WTC11 (cell line): ENCODE measurements at regions not wholly inside any gene's neighbourhood (a gene's known extent, or its start where the extent isn't known, plus 50 kb on each side); places are given as distances from the start of the nearest gene placed in this dataset.

Source experiments
- ATAC-seq: fragments of 200-7000 bp; cut with Tn5 transposase; 2 replicates; pipeline ENCODE4 v1.10.0; 2021; ENCODE audit warnings: mild to moderate bottlenecking, moderate library complexity
- CTCF ChIA-PET: fragments of 300-600 bp; sonication (Branson Sonifier 250); formaldehyde crosslinking; loops from one replicate; lab custom pipeline; 2021; ENCODE audit warnings: antibody characterized with exemption; lab: Charles Lee
- POLR2A ChIA-PET: fragments of 350-600 bp; sonication (Branson Sonifier 250); formaldehyde crosslinking; loops from one replicate; lab custom pipeline; 2021; ENCODE audit warnings: antibody characterized with exemption; lab: Charles Lee
- DNase-seq: peaks from one replicate; pipeline ENCODE4 v3.0.0; 2021; ENCODE audit warnings: low spot score
- H3K27ac Mint-ChIP-seq: 2 replicates; pipeline ENCODE4 v1.8.0; 2021; ENCODE audit warnings: mixed read lengths
- H3K27me3 Mint-ChIP-seq: 2 replicates; pipeline ENCODE4 v1.8.0; 2021; ENCODE audit warnings: low read depth, mild to moderate bottlenecking, moderate library complexity, mixed read lengths
- H3K36me3 Mint-ChIP-seq: 2 replicates; pipeline ENCODE4 v1.8.0; 2021; ENCODE audit warnings: mixed read lengths
- H3K4me1 Mint-ChIP-seq: 2 replicates; pipeline ENCODE4 v1.8.0; 2022; ENCODE audit warnings: mixed read lengths
- H3K4me3 Mint-ChIP-seq: 2 replicates; pipeline ENCODE4 v1.8.0; 2021; ENCODE audit warnings: mild to moderate bottlenecking, moderate library complexity, mixed read lengths
- H3K9me3 Mint-ChIP-seq: 2 replicates; pipeline ENCODE4 v1.8.0; 2021; ENCODE audit warnings: mixed read lengths
- FOXP1 ChIP-seq: sonication (generic); formaldehyde crosslinking; IDR thresholded peaks from 2 replicates; pipeline ENCODE4 v1.8.0; 2022; ENCODE audit warnings: missing genetic modification reagents, mild to moderate bottlenecking, moderate library complexity, borderline replicate concordance
- IRF1 ChIP-seq: sonication (generic); formaldehyde crosslinking; IDR thresholded peaks from 2 replicates; pipeline ENCODE4 v1.8.0; 2023; ENCODE audit warnings: missing genetic modification reagents
- IRF2 ChIP-seq: sonication (generic); formaldehyde crosslinking; IDR thresholded peaks from 2 replicates; pipeline ENCODE4 v1.8.0; 2022; ENCODE audit warnings: low read depth, missing genetic modification reagents, borderline replicate concordance
- KAT7 ChIP-seq: sonication (generic); formaldehyde crosslinking; IDR thresholded peaks from 2 replicates; pipeline ENCODE4 v1.8.1; 2023; ENCODE audit warnings: missing genetic modification reagents, mild to moderate bottlenecking, borderline replicate concordance
- MAX ChIP-seq: sonication (generic); formaldehyde crosslinking; IDR thresholded peaks from 2 replicates; pipeline ENCODE4 v1.8.0; 2022; ENCODE audit warnings: mild to moderate bottlenecking, missing genetic modification reagents
- MYBL2 ChIP-seq: sonication (generic); formaldehyde crosslinking; IDR thresholded peaks from 2 replicates; pipeline ENCODE4 v1.8.1; 2023; ENCODE audit warnings: mild to moderate bottlenecking, moderate library complexity, missing genetic modification reagents
- NFE2L1 ChIP-seq: sonication (generic); formaldehyde crosslinking; IDR thresholded peaks from 2 replicates; pipeline ENCODE4 v1.8.1; 2023; ENCODE audit warnings: missing genetic modification reagents
- OVOL2 ChIP-seq: fragments of 250-450 bp; sonication (Bioruptor Pico); IDR thresholded peaks from 2 replicates; pipeline ENCODE4 v1.9.0; 2021; ENCODE audit warnings: mild to moderate bottlenecking, borderline replicate concordance
- PRRX2 ChIP-seq: fragments of 250-450 bp; sonication (Bioruptor Pico); IDR thresholded peaks from 2 replicates; pipeline ENCODE4 v1.8.0; 2021; ENCODE audit warnings: mild to moderate bottlenecking
- SMAD4 ChIP-seq: sonication (generic); formaldehyde crosslinking; IDR thresholded peaks from 2 replicates; pipeline ENCODE4 v1.8.0; 2022; ENCODE audit warnings: mild to moderate bottlenecking, missing genetic modification reagents
- SP1 ChIP-seq: sonication (generic); formaldehyde crosslinking; conservative IDR thresholded peaks from 2 replicates; pipeline ENCODE4 v1.8.1; 2022; ENCODE audit warnings: missing genetic modification reagents
- TEAD4 ChIP-seq: sonication (generic); formaldehyde crosslinking; IDR thresholded peaks from 2 replicates; pipeline ENCODE4 v1.8.0; 2022; ENCODE audit warnings: mild to moderate bottlenecking, missing genetic modification reagents
- ZNF219 ChIP-seq: sonication (generic); formaldehyde crosslinking; IDR thresholded peaks from 2 replicates; pipeline ENCODE4 v1.8.0; 2023; ENCODE audit warnings: missing genetic modification reagents, mild to moderate bottlenecking, borderline replicate concordance
- ZNF512 ChIP-seq: sonication (generic); formaldehyde crosslinking; IDR thresholded peaks from 2 replicates; pipeline ENCODE4 v1.8.1; 2022; ENCODE audit warnings: missing genetic modification reagents, borderline replicate concordance
- TF ChIP-seq, protein P1 (sequence below): fragments of 250-450 bp; sonication (Bioruptor Pico); IDR thresholded peaks from 2 replicates; pipeline ENCODE4 v1.9.0; 2021; ENCODE audit warnings: mild to moderate bottlenecking
- TF ChIP-seq, protein P2 (sequence below): fragments of 250-450 bp; sonication (Bioruptor Pico); conservative IDR thresholded peaks from 2 replicates; pipeline ENCODE4 v1.9.0; 2021; ENCODE audit warnings: mild to moderate bottlenecking
- TF ChIP-seq, protein P3 (sequence below): fragments of 250-450 bp; sonication (Bioruptor Pico); IDR thresholded peaks from 2 replicates; pipeline ENCODE4 v1.9.0; 2021; ENCODE audit warnings: moderate library complexity, mild to moderate bottlenecking, inconsistent platforms, borderline replicate concordance

DNA sequence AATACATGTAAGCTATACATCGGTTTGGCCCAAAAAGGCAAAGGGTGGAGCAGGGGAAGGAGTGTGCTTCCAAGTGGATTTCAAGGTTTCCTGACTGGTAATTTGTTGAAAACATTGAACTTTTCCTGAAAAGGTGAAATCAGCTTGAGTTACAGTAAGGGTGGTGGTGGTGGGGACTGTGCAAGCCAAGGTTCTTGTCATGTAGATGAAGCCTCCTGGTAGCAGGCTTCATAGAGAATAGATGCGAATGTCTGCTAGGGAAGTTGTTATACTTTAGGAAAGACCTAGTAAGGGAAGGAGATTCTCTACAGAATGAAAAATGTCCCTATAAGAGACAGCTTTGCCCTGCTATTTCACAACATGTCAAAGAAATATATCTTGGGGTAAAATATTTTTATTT, 528.2 kb upstream of the CBLB start (continued):
- TF ChIP-seq ZNF512 (CRISPR knock-in tag) = no peak
- TF ChIP-seq, protein P1, sequence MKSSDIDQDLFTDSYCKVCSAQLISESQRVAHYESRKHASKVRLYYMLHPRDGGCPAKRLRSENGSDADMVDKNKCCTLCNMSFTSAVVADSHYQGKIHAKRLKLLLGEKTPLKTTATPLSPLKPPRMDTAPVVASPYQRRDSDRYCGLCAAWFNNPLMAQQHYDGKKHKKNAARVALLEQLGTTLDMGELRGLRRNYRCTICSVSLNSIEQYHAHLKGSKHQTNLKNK (CRISPR knock-in tag) = no peak

DNA sequence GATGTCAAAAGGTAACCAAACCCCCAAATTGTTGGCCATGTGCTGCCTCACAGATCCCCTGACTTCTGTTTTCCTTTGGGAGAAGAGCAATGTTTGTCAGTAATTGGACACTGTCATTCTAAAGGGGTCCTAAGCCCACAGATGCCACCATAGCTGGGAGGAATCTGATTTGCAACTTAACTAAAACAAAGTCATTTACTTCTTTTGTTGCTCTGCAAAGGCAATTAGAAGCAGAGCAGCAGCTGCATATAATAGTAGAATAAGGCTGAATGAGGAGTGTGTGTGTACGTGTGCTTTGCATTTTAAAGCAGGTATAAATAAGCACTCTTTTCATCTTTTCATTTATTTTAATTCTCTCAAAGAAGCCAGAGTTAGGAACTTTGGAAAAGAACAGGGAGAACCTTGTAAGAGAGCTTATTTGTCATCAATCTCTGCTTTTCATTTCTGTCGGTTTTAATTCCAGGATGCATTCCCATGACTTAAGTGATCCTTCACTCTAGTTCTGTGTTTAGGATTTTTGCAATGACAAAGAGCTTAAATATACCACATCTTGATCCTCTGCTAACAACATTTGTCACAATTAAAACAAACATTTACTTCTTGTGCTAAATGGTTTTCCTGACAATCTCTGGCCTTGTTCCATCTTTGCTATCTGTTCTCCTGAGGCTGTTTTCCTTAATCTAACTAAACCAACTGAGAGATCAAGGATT, 530.2 kb upstream of the CBLB start:
- no peak overlapping the region for H3K4me3 Mint-ChIP-seq
- TF ChIP-seq MAX (CRISPR knock-in tag) = no peak
- no peak for TF ChIP-seq OVOL2 (CRISPR knock-in tag)
- no peak for TF ChIP-seq IRF2 (CRISPR knock-in tag)
- no peak for TF ChIP-seq SMAD4 (CRISPR knock-in tag)
- TF ChIP-seq, protein P2, sequence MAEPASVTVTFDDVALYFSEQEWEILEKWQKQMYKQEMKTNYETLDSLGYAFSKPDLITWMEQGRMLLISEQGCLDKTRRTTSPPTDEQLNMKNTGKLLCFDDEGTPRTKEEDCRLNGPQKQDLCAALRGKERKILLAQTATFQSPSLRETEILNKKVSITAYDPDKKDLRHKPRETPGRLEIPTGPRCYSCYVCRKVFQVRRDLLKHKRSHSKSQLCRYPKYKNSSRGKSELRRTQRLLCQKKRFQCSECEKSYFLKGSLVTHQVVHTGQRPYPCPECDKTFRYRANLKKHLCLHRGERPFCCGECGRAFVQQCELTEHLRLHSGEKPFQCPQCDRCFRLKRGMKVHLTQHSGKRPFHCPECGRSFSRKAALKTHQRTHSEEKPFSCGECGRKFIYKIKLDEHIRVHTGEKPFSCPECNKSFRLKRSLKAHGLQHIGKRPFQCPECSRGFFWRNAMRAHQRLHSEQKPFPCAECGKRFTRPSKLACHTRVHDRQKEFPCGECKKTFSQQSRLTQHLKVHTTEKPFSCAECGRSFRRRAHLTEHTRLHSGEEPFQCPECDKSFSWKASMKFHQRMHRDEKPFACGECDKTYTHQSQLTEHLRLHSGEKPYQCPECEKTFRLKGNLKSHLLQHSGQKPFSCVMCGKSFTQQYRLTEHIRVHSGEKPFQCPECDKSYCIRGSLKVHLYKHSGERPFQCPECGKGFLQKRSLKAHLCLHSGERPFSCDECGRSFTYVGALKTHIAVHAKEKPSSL (CRISPR knock-in tag) = no peak
- no peak for TF ChIP-seq IRF1
- TF ChIP-seq TEAD4 (CRISPR knock-in tag) = no peak
- TF ChIP-seq ZNF219 = no peak
- no peak for TF ChIP-seq MYBL2
- TF ChIP-seq ZNF512 (CRISPR knock-in tag) = no peak
- no peak for TF ChIP-seq NFE2L1 (CRISPR knock-in tag)
- TF ChIP-seq KAT7 (CRISPR knock-in tag) = no peak
- no peak for TF ChIP-seq PRRX2 (CRISPR knock-in tag)
- no peak for TF ChIP-seq FOXP1 (CRISPR knock-in tag)
- no peak for TF ChIP-seq SP1 (CRISPR knock-in tag)
- TF ChIP-seq, protein P3, sequence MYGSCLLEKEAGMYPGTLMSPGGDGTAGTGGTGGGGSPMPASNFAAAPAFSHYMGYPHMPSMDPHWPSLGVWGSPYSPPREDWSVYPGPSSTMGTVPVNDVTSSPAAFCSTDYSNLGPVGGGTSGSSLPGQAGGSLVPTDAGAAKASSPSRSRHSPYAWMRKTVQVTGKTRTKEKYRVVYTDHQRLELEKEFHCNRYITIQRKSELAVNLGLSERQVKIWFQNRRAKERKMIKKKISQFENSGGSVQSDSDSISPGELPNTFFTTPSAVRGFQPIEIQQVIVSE (CRISPR knock-in tag) = no peak
- TF ChIP-seq, all 79 proteins: peak for 0

More for the DNA sequence above, 530.2 kb upstream of the CBLB start:
- ChIA-PET POLR2A (interaction anchor here (0.6 kb wide), 1 partner anchor 62 kb away, joined by 4 read pairs; no protein-coding TSS in a partner anchor), CTCF (no interaction called here)
- Mint-ChIP-seq H3K36me3 (no peaks in the 10 kb centered on the region), H3K9me3 (no peaks in the 10 kb centered on the region), H3K4me1 (peaks cover 41% of the 10 kb centered on the region), H3K27ac (no peak overlapping the region), H3K27me3 (no peaks in the 10 kb centered on the region)
- no peak for ATAC-seq
- no peak for DNase-seq
